ENCODE measurements at regions not wholly inside any gene's neighbourhood (a gene's known extent, or its start where the extent isn't known, plus 50 kb on each side); places are given as distances from the start of the nearest gene placed in this dataset.
A peak's percentile ranks its signal among the peaks of the same experiment; 100 is the strongest.

DNA sequence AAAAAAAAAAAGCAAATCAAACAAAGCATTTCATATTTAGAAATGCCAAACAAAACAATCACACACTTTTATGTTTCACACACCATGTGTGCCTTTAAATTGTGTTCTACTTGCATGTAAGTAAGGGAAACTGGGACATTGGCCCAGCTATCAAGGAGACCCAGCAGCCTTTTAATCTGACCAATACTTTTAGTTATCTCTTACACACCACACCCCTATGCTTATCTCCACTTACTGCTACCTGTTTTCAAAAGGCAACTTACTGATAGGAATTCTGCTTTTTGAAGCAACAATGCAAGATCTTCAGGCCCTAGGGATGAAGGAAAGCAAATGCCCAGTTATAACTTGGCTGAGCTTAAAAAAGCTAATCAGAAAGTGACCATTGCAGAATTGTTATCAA lies 1244.8 kb upstream of the SORCS1 start:
- no peak overlapping the region for H3K27ac ChIP-seq
- ATAC-seq, result no peak
- no peak overlapping the region for H3K4me2 ChIP-seq
- no peak for DNase-seq (ENCODE audit: low read depth in 1 of 2, low spot score in 1 of 2)
- H3K4me1 ChIP-seq, result no peaks in the 10 kb centered on the region
- H3K4me3 ChIP-seq, result no peak overlapping the region
- POLR2A ChIA-PET, result no interaction called here
- CTCF ChIA-PET, result interaction anchor here (0.6 kb wide), 1 partner anchor 15 kb away, joined by 3 read pairs; no protein-coding TSS in a partner anchor
- no peak for TF ChIP-seq ESRRA (IDR thresholded peaks at IDR 0.05; ENCODE audit: borderline replicate concordance, low read length)
- no peak for TF ChIP-seq GATA3 (IDR thresholded peaks at IDR 0.05; ENCODE audit: borderline replicate concordance)
- TF ChIP-seq ZSCAN20 (CRISPR knock-in tag; IDR thresholded peaks at IDR 0.05), result no peak
- TF ChIP-seq, protein P1, sequence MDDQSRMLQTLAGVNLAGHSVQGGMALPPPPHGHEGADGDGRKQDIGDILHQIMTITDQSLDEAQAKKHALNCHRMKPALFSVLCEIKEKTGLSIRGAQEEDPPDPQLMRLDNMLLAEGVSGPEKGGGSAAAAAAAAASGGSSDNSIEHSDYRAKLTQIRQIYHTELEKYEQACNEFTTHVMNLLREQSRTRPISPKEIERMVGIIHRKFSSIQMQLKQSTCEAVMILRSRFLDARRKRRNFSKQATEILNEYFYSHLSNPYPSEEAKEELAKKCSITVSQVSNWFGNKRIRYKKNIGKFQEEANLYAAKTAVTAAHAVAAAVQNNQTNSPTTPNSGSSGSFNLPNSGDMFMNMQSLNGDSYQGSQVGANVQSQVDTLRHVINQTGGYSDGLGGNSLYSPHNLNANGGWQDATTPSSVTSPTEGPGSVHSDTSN (IDR thresholded peaks at IDR 0.05), result no peak
- no peak for TF ChIP-seq RCOR1 (IDR thresholded peaks at IDR 0.05; ENCODE audit: low read depth, low read length)
- TF ChIP-seq, protein P2, sequence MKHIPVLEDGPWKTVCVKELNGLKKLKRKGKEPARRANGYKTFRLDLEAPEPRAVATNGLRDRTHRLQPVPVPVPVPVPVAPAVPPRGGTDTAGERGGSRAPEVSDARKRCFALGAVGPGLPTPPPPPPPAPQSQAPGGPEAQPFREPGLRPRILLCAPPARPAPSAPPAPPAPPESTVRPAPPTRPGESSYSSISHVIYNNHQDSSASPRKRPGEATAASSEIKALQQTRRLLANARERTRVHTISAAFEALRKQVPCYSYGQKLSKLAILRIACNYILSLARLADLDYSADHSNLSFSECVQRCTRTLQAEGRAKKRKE (CRISPR knock-in tag; IDR thresholded peaks at IDR 0.05; ENCODE audit: low read depth), result no peak
- TF ChIP-seq ZFP36 (IDR thresholded peaks at IDR 0.05; ENCODE audit: borderline replicate concordance, partially characterized antibody), result no peak
- TF ChIP-seq, protein P3, sequence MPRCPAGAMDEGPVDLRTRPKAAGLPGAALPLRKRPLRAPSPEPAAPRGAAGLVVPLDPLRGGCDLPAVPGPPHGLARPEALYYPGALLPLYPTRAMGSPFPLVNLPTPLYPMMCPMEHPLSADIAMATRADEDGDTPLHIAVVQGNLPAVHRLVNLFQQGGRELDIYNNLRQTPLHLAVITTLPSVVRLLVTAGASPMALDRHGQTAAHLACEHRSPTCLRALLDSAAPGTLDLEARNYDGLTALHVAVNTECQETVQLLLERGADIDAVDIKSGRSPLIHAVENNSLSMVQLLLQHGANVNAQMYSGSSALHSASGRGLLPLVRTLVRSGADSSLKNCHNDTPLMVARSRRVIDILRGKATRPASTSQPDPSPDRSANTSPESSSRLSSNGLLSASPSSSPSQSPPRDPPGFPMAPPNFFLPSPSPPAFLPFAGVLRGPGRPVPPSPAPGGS (IDR thresholded peaks at IDR 0.05), result no peak
- no peak for TF ChIP-seq MAFK (IDR thresholded peaks at IDR 0.05; ENCODE audit: partially characterized antibody)
- no peak for TF ChIP-seq SMC3 (IDR thresholded peaks at IDR 0.05)
- no peak for TF ChIP-seq HOXA7 (CRISPR knock-in tag; IDR thresholded peaks at IDR 0.05)
- no peak for TF ChIP-seq FOSB (CRISPR knock-in tag; IDR thresholded peaks at IDR 0.05)
- no peak for TF ChIP-seq CBX8 (IDR thresholded peaks at IDR 0.05)
- TF ChIP-seq, protein P4, sequence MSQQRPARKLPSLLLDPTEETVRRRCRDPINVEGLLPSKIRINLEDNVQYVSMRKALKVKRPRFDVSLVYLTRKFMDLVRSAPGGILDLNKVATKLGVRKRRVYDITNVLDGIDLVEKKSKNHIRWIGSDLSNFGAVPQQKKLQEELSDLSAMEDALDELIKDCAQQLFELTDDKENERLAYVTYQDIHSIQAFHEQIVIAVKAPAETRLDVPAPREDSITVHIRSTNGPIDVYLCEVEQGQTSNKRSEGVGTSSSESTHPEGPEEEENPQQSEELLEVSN (IDR thresholded peaks at IDR 0.05; ENCODE audit: borderline replicate concordance, low read depth), result no peak
- H3K9me3 ChIP-seq, result no peaks in the 10 kb centered on the region
- FAIRE-seq, result no peak

DNA sequence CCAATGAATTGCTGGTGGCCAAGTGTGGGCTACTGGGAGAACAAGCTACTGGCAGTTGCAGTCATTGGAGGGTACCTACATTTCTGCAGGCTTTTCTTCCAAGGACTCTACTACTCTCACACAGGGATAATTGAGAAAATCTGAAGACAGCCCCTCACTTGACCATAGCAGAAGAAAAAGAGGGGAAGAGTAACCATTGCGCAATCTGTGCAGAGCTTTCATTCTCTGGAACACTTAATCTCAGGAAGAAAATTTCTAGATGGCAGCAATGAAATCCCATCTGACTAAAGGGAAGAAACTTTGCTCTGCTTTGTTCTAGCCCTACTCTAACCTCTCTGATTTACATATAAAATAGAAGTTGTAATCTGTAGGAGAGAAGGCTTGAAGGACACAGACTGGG lies 1239.6 kb upstream of the SORCS1 start:
- Histone ChIP-seq H3K4me1 (no peaks in the 10 kb centered on the region), H3K4me3 (no peak overlapping the region), H3K9me3 (no peaks in the 10 kb centered on the region; the same call in 2 of the 3 replicates), H3K27ac (no peak overlapping the region), H3K4me2 (no peak overlapping the region)
- POLR2A ChIA-PET, result no interaction called here
- TF ChIP-seq MYC (IDR thresholded peaks at IDR 0.05; ENCODE audit: borderline replicate concordance, low read length), result no peak
- peak; percentile 63; a peak in 3 of 4 replicates for TF ChIP-seq CEBPB (IDR thresholded peaks at IDR 0.05)
- WGBS (ENCODE audit: missing lambda C conversion rate), result 79% methylated on average over 1 of the region's 1 CpG
- CTCF ChIA-PET, result interaction anchor here (0.6 kb wide), 1 partner anchor 9 kb away, joined by 3 read pairs; no protein-coding TSS in a partner anchor
- ATAC-seq, result no peak
- no peak for DNase-seq (ENCODE audit: low read depth in 1 of 2, low spot score in 1 of 2)
- no peak for FAIRE-seq

DNA sequence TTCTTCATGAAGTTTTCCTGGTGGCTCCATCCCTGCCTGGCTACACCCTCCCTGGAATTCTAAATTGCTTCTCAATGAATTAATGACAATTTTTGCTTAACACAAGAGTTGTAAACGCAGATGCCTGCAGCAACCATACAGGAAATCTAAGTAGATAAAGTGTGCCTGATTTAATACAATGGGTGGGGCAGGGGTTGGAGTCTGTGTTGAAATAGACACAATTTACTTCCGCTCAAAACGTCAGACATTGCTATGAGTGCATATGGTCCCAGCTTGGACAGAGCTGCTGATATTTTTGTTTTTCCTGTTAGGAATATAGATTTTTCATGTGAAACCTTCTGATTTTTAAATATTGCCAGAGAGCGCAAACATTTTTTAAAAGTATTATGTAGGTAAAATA lies 1235.0 kb upstream of the SORCS1 start:
- FAIRE-seq (no peak), DNase-seq (ENCODE audit: low read depth in 1 of 2, low spot score in 1 of 2) (no peak), ATAC-seq (no peak)
- CTCF ChIA-PET, result no interaction called here
- Histone ChIP-seq H3K4me2 (no peak overlapping the region), H3K27ac (no peak overlapping the region), H3K4me1 (no peaks in the 10 kb centered on the region), H3K4me3 (no peak overlapping the region), H3K9me3 (no peaks in the 10 kb centered on the region; the same call in 2 of the 3 replicates)
- 49% methylated on average over 4 of the region's 4 CpGs for WGBS (ENCODE audit: missing lambda C conversion rate)
- TF ChIP-seq, protein P5, sequence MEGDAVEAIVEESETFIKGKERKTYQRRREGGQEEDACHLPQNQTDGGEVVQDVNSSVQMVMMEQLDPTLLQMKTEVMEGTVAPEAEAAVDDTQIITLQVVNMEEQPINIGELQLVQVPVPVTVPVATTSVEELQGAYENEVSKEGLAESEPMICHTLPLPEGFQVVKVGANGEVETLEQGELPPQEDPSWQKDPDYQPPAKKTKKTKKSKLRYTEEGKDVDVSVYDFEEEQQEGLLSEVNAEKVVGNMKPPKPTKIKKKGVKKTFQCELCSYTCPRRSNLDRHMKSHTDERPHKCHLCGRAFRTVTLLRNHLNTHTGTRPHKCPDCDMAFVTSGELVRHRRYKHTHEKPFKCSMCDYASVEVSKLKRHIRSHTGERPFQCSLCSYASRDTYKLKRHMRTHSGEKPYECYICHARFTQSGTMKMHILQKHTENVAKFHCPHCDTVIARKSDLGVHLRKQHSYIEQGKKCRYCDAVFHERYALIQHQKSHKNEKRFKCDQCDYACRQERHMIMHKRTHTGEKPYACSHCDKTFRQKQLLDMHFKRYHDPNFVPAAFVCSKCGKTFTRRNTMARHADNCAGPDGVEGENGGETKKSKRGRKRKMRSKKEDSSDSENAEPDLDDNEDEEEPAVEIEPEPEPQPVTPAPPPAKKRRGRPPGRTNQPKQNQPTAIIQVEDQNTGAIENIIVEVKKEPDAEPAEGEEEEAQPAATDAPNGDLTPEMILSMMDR (IDR thresholded peaks at IDR 0.05), result no peak
- TF ChIP-seq CHD4 (IDR thresholded peaks at IDR 0.05; ENCODE audit: borderline replicate concordance) (no peak), NPAS2 (CRISPR knock-in tag; IDR thresholded peaks at IDR 0.05; ENCODE audit: borderline replicate concordance) (no peak), SMC3 (IDR thresholded peaks at IDR 0.05) (no peak), CBX2 (IDR thresholded peaks at IDR 0.05; ENCODE audit: borderline replicate concordance, low read depth) (no peak), CEBPB (IDR thresholded peaks at IDR 0.05) (no peak), FOSL2 (IDR thresholded peaks at IDR 0.05) (no peak), FOSL2 (CRISPR knock-in tag; IDR thresholded peaks at IDR 0.05) (no peak), CBX8 (IDR thresholded peaks at IDR 0.05) (no peak), RNF2 (IDR thresholded peaks at IDR 0.05; ENCODE audit: borderline replicate concordance, low read depth) (no peak)
- TF ChIP-seq, protein P1 (IDR thresholded peaks at IDR 0.05), result no peak
- TF ChIP-seq, protein P6, sequence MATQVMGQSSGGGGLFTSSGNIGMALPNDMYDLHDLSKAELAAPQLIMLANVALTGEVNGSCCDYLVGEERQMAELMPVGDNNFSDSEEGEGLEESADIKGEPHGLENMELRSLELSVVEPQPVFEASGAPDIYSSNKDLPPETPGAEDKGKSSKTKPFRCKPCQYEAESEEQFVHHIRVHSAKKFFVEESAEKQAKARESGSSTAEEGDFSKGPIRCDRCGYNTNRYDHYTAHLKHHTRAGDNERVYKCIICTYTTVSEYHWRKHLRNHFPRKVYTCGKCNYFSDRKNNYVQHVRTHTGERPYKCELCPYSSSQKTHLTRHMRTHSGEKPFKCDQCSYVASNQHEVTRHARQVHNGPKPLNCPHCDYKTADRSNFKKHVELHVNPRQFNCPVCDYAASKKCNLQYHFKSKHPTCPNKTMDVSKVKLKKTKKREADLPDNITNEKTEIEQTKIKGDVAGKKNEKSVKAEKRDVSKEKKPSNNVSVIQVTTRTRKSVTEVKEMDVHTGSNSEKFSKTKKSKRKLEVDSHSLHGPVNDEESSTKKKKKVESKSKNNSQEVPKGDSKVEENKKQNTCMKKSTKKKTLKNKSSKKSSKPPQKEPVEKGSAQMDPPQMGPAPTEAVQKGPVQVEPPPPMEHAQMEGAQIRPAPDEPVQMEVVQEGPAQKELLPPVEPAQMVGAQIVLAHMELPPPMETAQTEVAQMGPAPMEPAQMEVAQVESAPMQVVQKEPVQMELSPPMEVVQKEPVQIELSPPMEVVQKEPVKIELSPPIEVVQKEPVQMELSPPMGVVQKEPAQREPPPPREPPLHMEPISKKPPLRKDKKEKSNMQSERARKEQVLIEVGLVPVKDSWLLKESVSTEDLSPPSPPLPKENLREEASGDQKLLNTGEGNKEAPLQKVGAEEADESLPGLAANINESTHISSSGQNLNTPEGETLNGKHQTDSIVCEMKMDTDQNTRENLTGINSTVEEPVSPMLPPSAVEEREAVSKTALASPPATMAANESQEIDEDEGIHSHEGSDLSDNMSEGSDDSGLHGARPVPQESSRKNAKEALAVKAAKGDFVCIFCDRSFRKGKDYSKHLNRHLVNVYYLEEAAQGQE (IDR thresholded peaks at IDR 0.05), result no peak
- POLR2A ChIA-PET, result no interaction called here
